Loucy (cell line): ENCODE measurements at regions not wholly inside any gene's neighbourhood (a gene's known extent, or its start where the extent isn't known, plus 50 kb on each side); places are given as distances from the start of the nearest gene placed in this dataset.

Experiments
- H2AFZ ChIP-seq: fragments of 200-600 bp; sonication (generic); 2 replicates; pipeline ENCODE4 v1.6.0; 2016; ENCODE audit warnings: antibody characterized with exemption, mild to moderate bottlenecking, low read length, moderate library complexity
- H3F3A ChIP-seq: fragments of 200-600 bp; 2 replicates; pipeline ENCODE4 v1.6.0; 2016; ENCODE audit warnings: antibody characterized with exemption, low read depth, mild to moderate bottlenecking
- H3K27me3 ChIP-seq: fragments of 200-600 bp; sonication (generic); 2 replicates; pipeline ENCODE4 v1.6.1; 2014; ENCODE audit warnings: low read length, mild to moderate bottlenecking; ENCODE audit not compliant: insufficient read depth, poor library complexity, severe bottlenecking
- H3K36me3 ChIP-seq: fragments of 200-600 bp; sonication (generic); 2 replicates; pipeline ENCODE4 v1.6.1; 2016; ENCODE audit warnings: low read length; ENCODE audit not compliant: insufficient read depth
- H3K4me1 ChIP-seq: fragments of 200-600 bp; sonication (generic); 2 replicates; pipeline ENCODE4 v1.5.1; 2014; ENCODE audit warnings: low read length, mild to moderate bottlenecking; ENCODE audit not compliant: insufficient read depth, poor library complexity, severe bottlenecking
- H3K4me2 ChIP-seq: fragments of 200-600 bp; sonication (generic); 2 replicates; pipeline ENCODE4 v1.6.0; 2014; ENCODE audit warnings: antibody characterized with exemption, low read length, low read depth, mild to moderate bottlenecking; ENCODE audit not compliant: poor library complexity, severe bottlenecking
- H3K4me3 ChIP-seq: fragments of 200-600 bp; sonication (generic); 2 replicates; pipeline ENCODE4 v1.5.1; 2014; ENCODE audit warnings: low read length, mild to moderate bottlenecking, mixed read lengths; ENCODE audit not compliant: poor library complexity, severe bottlenecking
- H3K79me2 ChIP-seq: fragments of 200-600 bp; sonication (generic); 2 replicates; pipeline ENCODE4 v1.6.1; 2014; ENCODE audit warnings: low read length; ENCODE audit not compliant: insufficient read depth
- H3K9ac ChIP-seq: fragments of 200-600 bp; sonication (generic); 2 replicates; pipeline ENCODE4 v1.6.0; 2014; ENCODE audit warnings: mild to moderate bottlenecking, low read depth, low read length, moderate library complexity; ENCODE audit not compliant: poor library complexity, severe bottlenecking
- H3K9me2 ChIP-seq: fragments of 200-600 bp; sonication (generic); replicated peaks from 2 replicates; pipeline ENCODE4 v1.6.1; 2016; ENCODE audit warnings: low read depth, low read length, mixed read lengths
- H3K9me3 ChIP-seq: fragments of 200-600 bp; sonication (generic); 2 replicates; pipeline ENCODE4 v1.6.1; 2014; ENCODE audit warnings: mild to moderate bottlenecking, antibody characterized with exemption, low read length, low read depth; ENCODE audit not compliant: insufficient read depth
- H4K20me1 ChIP-seq: fragments of 200-600 bp; sonication (generic); 2 replicates; pipeline ENCODE4 v1.6.0; 2014; ENCODE audit warnings: antibody characterized with exemption, low read length, mild to moderate bottlenecking; ENCODE audit not compliant: insufficient read depth, poor library complexity, severe bottlenecking
- CTCF ChIP-seq: fragments of 200-600 bp; sonication (generic); conservative IDR thresholded peaks from 2 replicates; pipeline ENCODE4 v1.5.1; 2014; ENCODE audit warnings: mild to moderate bottlenecking, antibody characterized with exemption, low read length
- EZH2phosphoT487 ChIP-seq: fragments of 200-600 bp; IDR thresholded peaks from 2 replicates; pipeline ENCODE4 v1.6.1; 2018; ENCODE audit warnings: antibody characterized with exemption, mild to moderate bottlenecking, moderate library complexity, borderline replicate concordance

GRCh38 chr4:38610966-38611431 lies 53.0 kb upstream of the KLF3 start:
- H2AFZ ChIP-seq, result no peak overlapping the region
- no peak overlapping the region for H3K4me3 ChIP-seq
- no peak overlapping the region for H3K4me2 ChIP-seq
- H3K4me1 ChIP-seq, result no peaks in the 10 kb centered on the region
- no peaks in the 10 kb centered on the region for H4K20me1 ChIP-seq
- no peaks in the 10 kb centered on the region for H3F3A ChIP-seq
- H3K27me3 ChIP-seq, result no peaks in the 10 kb centered on the region
- no peaks in the 10 kb centered on the region for H3K36me3 ChIP-seq
- no peak overlapping the region for H3K9ac ChIP-seq
- TF ChIP-seq EZH2phosphoT487 (no peak), CTCF (no peak)
- no peaks in the 10 kb centered on the region for H3K9me3 ChIP-seq
- H3K9me2 ChIP-seq, result no peaks in the 10 kb centered on the region
- H3K79me2 ChIP-seq, result no peaks in the 10 kb centered on the region

- no peak overlapping the region for H3K4me2 ChIP-seq
- H3K9ac ChIP-seq, result no peak overlapping the region
- no peaks in the 10 kb centered on the region for H3K79me2 ChIP-seq
- H3F3A ChIP-seq, result no peaks in the 10 kb centered on the region
- H3K4me3 ChIP-seq, result no peak overlapping the region
- no peaks in the 10 kb centered on the region for H3K27me3 ChIP-seq
- no peaks in the 10 kb centered on the region for H3K9me3 ChIP-seq
- H3K9me2 ChIP-seq, result no peaks in the 10 kb centered on the region
- TF ChIP-seq EZH2phosphoT487, result no peak
- TF ChIP-seq CTCF, result no peak
- H3K36me3 ChIP-seq, result no peaks in the 10 kb centered on the region
- no peak overlapping the region for H2AFZ ChIP-seq
- H3K4me1 ChIP-seq, result no peaks in the 10 kb centered on the region
- no peaks in the 10 kb centered on the region for H4K20me1 ChIP-seq
Measured at GRCh38 chr4:38611676-38612075, 52.3 kb upstream of the KLF3 start.

GRCh38 chr4:38612646-38613414 lies 51.2 kb upstream of the KLF3 start:
- Histone ChIP-seq H3K9ac (no peak overlapping the region), H3K4me3 (no peak overlapping the region)
- TF ChIP-seq CTCF, result no peak
- TF ChIP-seq EZH2phosphoT487, result no peak

More at GRCh38 chr4:38612646-38613414, 51.2 kb upstream of the KLF3 start:
- H2AFZ ChIP-seq, result no peak overlapping the region
- no peaks in the 10 kb centered on the region for H4K20me1 ChIP-seq
- H3K4me1 ChIP-seq, result no peaks in the 10 kb centered on the region
- no peak overlapping the region for H3K4me2 ChIP-seq
- H3K36me3 ChIP-seq, result no peaks in the 10 kb centered on the region
- H3K9me3 ChIP-seq, result no peaks in the 10 kb centered on the region
- H3K79me2 ChIP-seq, result no peaks in the 10 kb centered on the region
- H3K27me3 ChIP-seq, result no peaks in the 10 kb centered on the region
- H3K9me2 ChIP-seq, result no peaks in the 10 kb centered on the region
- no peaks in the 10 kb centered on the region for H3F3A ChIP-seq
